CD4-positive, alpha-beta T cell treated with Interleukin-17A for 4 hours (primary cell): ENCODE measurements at regions not wholly inside any gene's neighbourhood (a gene's known extent, or its start where the extent isn't known, plus 50 kb on each side); places are given as distances from the start of the nearest gene placed in this dataset.
A peak's percentile ranks its signal among the peaks of the same experiment; 100 is the strongest.

ENCODE experiments used
- DNase-seq: peaks from one replicate; pipeline ENCODE4 v3.0.0-alpha.2; 2020; ENCODE audit warnings: mixed read lengths

DNA sequence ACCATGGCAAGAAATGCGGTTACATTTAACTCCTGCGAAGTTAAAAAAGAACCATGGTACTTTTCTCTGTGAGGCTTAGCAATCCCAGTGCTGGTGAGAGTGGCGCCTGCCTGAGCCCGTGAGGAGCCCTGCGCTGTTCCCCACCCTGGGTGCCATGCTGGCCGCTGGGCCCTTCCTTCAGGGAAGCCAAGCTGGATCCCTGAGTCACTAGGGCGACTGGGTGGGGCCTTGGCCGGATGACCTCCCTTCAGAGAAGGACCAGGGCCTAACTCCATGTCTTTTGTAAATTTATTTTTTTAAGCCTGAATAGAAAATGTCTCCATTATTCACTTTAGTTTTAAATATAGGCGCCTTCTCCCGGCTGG is 209.1 kb downstream of the ERMARD start:
- DNase-seq, result no peak

- DNase-seq, result no peak
Measured at GRCh38 chr6:169960003-169960344, 208.6 kb downstream of the ERMARD start.

DNA sequence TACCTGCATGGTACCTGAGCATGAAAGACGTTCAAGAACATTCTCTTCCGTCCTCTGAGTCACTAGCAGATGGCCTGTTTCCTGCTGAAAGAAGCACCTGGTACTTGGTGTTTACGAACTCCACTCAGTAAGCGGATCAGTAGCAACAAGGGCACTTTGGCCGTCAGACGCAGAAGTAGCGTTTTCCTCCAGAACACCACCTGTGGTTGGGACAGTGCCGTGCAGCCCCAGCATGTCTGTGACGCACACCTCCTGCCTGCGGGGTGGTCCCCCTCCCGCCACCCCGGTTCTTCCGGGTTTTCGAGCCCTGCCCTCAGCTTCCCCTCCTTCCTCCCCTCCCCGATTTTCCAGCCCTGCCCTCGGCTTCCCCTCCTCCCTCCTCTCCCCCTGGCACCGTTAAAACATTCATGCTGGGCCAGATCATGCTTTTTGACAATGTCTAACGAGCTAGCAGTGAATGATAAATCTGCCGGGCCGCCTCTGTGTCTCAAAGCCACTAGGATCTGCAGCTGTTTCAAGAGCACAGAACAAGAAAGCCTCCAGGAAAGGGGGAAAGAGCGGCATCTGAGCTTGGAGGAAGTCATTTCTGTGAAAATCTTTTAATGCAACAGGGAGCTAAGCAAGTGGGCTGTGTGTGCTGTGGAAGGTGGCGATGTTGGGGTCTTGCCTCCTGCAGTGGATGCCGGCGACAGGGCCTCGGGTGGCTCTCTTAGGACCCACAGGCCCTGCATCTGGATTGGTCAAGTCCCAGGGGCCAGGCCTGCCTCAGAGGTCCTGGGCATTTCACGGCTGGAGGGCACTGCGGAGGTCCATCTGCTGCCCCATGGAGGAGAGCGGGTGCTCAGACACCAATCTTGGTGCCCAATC is 207.9 kb downstream of the ERMARD start:
- DNase-seq, result peak; percentile 77

DNA sequence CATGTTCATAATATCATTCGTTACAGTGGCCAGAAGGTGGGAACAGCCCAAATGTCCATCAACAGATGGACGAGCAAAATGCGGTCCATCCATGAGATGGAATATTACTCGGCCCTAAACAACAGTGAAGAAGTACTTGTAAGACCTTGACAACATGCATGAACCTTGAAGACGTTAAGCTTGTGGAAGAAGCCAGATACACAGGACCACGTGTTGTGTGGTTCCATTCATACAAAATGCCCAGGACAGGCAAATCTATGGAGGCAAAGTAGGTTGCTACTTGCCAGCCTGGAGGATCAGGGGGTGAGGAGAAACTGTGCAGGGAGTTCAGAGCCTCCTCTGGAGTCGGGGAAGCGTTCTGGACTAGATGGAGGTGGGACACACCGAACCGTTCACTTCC is 207.1 kb downstream of the ERMARD start:
- DNase-seq, result no peak

DNA sequence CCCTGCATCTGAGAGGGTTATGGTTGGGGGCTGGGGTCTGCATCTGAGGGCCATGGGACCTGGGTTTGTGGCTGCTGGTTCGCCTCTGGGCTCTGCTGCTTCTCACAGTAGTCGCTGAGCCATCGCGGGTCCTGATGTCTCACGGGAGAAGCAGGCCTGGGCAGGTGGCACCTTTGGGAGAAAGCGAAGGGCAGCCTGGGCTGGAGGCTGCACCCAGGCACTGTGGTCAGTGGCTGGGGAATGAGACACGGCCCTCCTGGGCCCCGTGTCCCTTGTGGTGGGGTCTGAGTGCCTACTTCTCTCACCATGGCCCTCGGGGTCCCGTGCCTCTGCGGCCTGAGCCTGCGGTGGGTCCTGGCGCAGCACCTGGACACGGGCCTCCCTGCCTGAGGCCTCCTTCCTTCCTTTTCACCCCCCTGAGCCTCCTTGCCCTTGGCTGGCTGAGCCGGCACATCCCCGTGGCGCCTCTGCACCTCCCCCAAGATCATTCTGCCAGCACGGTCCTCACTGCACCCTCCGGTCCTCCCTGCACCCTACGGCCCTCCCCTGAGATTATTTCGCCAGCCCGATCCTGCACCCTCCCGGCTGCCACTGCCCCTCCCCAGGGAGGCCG is 206.0 kb downstream of the ERMARD start:
- no peak for DNase-seq

DNA sequence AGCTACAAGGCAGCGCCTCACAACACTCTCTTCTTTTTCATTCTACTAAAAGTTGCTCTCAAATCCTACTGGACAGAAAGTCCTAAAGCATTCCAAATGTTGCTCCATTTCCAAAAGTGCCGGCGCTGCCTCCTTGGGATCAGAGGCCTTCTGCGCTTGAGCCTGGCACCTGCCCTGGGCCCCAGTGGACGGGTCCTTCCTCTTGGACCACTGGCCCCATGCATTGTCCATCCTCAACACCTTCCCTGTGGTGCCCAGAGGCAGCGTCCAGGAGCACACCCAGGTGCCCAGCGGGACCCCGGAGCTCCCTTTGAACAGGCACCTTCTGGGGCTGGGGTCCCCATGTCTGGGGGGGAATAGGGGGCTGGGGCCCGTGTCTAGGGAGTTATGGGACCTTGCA is 205.2 kb downstream of the ERMARD start:
- no peak for DNase-seq

- DNase-seq, result no peak
Measured at GRCh38 chr6:169955731-169956437, 204.5 kb downstream of the ERMARD start.

- DNase-seq, result no peak
Measured at GRCh38 chr6:169954977-169955376, 203.6 kb downstream of the ERMARD start.

DNA sequence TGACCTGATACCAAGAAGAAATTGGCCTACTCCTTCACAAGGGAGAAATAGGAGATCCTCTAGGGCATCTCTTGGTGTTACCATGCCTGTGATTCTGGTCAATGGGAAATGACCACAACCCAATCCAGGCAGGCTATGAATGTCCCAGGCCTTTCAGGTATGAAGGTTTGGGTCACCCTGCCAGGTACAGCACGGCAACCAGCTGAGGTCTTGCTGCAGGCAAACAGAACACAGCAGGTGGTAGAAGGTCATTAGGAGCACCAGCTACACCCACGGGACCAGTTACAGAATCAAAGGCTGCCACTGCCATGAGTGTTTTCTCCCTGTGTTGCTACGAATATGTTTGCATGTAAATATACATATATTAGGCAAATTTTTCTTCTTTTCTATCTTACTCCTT is 202.3 kb downstream of the ERMARD start:
- DNase-seq, result no peak

DNA sequence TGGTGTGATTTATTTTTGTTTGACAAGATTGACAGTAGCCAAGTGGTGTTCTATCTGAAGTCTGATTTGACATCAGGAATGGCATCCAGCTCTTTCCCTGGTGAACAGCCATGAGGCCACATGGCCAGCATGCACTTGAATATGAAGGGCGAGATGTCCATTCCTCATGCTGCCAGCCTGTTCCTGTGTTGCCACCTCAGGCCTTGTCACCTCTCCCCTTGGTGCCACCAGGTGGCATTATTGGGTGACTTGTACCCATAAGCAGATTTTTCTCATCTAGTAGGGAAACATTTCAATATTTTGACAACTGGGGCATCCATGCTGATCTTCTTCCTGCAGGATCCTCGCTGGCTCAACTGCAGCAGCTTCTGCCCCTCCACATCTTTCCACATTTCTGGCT is 199.1 kb downstream of the ERMARD start:
- DNase-seq, result peak; percentile 48

GRCh38 chr6:169949511-169950097 is 198.2 kb downstream of the ERMARD start:
- DNase-seq, result no peak

DNA sequence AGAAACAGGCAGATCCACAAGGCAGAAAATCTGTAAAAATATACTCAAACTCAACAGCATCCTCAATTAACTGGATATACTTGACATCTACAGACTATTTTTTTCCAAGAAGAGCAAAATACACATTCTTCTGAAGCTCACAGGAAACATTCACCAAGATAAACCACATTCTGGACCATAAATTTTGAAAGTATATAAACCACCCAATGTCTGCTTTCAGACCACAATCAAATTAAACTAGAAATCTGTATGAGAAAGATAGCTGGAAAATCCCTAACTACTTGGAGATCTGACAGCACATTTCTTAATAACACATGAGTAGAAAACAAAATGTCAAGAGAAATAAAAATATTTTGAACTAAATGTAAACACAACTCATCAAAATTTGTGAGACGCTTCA is 195.5 kb downstream of the ERMARD start:
- DNase-seq, result no peak

GRCh38 chr6:169945117-169945516 is 193.7 kb downstream of the ERMARD start:
- DNase-seq, result no peak

DNA sequence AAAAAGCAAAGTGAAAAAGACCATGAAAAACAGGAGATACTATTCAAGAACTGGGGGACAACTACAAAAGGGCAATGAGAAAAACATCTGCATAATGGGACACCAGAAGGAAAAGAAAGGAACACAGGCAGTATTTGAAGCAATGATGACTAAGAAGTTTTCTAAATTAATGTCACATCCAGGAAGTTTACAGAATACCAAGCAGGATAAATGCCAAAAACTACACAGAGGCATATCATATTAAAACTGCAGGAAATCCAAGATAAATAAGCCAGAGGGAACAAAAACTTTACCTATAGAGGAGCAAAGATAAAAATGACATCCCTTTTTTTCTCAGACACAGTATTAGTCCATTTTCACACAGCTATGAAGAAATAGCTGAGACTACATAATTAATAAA is 193.0 kb downstream of the ERMARD start:
- DNase-seq, result no peak

- no peak for DNase-seq
Measured at GRCh38 chr6:169944061-169944337, 192.6 kb downstream of the ERMARD start.

- DNase-seq, result no peak
Measured at GRCh38 chr6:169943241-169944060, 192.0 kb downstream of the ERMARD start.

GRCh38 chr6:169942173-169942572 is 190.8 kb downstream of the ERMARD start:
- no peak for DNase-seq

DNA sequence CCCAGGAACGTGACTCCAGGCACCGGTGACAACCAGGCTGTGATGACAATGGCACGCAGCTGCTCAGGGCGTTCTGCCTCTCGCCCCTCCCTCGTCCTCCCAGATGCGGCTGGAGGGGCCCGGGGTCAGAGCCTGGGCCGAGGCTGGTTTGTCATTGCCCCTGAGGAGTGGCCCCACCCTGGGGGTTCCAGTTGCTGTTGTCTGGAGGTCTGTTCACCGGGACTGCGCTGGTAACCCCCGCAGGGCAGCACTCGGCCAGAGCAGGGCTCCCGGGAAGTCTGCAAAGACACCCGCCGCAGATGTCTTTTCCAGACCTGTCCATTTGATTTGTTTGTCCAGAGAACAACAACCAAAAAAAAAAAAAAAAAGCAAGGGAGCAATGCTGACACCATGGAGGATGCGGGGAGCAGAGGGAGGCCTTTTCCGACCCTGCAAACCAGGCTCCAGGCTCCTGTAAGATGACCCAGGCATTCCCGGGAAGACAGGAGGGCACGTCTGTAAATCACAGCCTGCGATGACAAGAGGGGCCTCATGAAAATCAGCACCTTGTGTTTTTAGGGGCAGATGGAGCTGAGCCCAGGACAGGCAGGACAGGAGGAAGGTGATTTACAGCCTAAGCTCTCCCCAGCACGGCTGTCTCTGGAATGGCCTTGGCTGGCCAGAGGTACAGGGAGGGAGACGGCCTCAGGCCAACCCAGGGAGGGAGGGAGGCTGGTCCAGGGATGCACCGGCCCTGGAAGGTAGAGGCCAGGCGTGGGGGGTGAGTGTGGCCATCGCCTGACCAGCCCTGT is 189.3 kb downstream of the ERMARD start:
- DNase-seq, result no peak

- no peak for DNase-seq
Measured at GRCh38 chr6:169939554-169940164, 188.2 kb downstream of the ERMARD start.

DNA sequence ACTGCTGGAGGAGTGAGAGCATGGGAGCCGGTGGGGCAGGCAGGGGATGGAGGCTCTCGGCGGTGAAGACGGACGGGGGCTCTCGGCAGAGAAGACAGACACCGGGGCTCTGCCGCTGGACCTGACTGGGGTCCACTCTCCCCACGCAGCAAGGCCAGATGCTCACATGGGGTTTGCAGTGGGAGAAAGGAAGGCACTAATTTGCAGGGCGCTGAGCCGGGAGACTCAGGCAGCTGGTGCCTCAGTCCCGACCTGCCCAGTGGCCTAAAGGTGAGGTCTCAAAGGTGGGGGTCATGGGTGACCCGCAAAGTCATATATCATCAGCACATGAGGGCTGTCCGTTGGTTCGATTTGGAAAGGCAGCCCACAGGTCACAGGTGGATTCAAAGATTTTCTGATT is 187.3 kb downstream of the ERMARD start:
- no peak for DNase-seq

- DNase-seq, result no peak
Measured at GRCh38 chr6:169938262-169938701, 186.9 kb downstream of the ERMARD start.
